ENCODE measurements at regions not wholly inside any gene's neighbourhood (a gene's known extent, or its start where the extent isn't known, plus 50 kb on each side); places are given as distances from the start of the nearest gene placed in this dataset.

DNA sequence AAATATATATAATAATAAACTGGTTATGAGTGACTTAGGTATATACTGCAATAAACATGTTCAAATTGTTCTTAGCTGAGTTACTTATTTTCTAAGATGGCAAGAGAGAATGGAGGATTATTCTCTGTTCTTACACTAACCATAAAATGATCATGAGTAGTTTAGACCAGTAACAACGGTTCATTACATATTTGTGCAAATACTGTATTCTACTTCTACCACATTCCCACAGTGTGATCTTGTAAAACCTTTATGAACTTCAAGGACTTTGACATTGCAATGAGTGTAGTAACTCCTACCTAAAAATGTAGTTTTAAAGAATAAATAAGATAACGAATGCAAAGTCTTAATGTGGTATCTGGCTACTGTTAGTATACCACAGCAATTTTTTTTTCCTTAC is 353.7 kb upstream of the NCAM2 start:
- TF ChIP-seq, protein P1, sequence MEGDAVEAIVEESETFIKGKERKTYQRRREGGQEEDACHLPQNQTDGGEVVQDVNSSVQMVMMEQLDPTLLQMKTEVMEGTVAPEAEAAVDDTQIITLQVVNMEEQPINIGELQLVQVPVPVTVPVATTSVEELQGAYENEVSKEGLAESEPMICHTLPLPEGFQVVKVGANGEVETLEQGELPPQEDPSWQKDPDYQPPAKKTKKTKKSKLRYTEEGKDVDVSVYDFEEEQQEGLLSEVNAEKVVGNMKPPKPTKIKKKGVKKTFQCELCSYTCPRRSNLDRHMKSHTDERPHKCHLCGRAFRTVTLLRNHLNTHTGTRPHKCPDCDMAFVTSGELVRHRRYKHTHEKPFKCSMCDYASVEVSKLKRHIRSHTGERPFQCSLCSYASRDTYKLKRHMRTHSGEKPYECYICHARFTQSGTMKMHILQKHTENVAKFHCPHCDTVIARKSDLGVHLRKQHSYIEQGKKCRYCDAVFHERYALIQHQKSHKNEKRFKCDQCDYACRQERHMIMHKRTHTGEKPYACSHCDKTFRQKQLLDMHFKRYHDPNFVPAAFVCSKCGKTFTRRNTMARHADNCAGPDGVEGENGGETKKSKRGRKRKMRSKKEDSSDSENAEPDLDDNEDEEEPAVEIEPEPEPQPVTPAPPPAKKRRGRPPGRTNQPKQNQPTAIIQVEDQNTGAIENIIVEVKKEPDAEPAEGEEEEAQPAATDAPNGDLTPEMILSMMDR (IDR thresholded peaks at IDR 0.05), result no peak
- TF ChIP-seq POLR2A (IDR thresholded peaks at IDR 0.05), result no peak

Measured in heart left ventricle (tissue), 13 donors.